Suprapubic skin (tissue), 3 donors: ENCODE measurements at regions not wholly inside any gene's neighbourhood (a gene's known extent, or its start where the extent isn't known, plus 50 kb on each side); places are given as distances from the start of the nearest gene placed in this dataset.

ENCODE experiments used
- POLR2A ChIP-seq, 2 donors: fragments of 450-650 bp; IDR thresholded peaks; one replicate each; pipeline ENCODE4 v1.6.1; 2017; ENCODE audit warnings: antibody characterized with exemption in 2 of 2, mild to moderate bottlenecking in 2 of 2, moderate library complexity in 2 of 2
- TF ChIP-seq, protein P1 (sequence below), 2 donors: fragments of 200-600 bp in 1 of 2; fragments of 450-650 bp in 1 of 2; sonication (generic) in 1 of 2; IDR thresholded peaks; one replicate each; pipeline ENCODE4 v1.5.1; 2016 to 2019; ENCODE audit warnings: antibody characterized with exemption in 2 of 2, mild to moderate bottlenecking in 1 of 2, moderate library complexity in 1 of 2

GRCh38 chr16:76162046-76162445 lies 115.2 kb upstream of the CNTNAP4 start:
- TF ChIP-seq POLR2A (IDR thresholded peaks at IDR 0.05), result no peak
- TF ChIP-seq, protein P1, sequence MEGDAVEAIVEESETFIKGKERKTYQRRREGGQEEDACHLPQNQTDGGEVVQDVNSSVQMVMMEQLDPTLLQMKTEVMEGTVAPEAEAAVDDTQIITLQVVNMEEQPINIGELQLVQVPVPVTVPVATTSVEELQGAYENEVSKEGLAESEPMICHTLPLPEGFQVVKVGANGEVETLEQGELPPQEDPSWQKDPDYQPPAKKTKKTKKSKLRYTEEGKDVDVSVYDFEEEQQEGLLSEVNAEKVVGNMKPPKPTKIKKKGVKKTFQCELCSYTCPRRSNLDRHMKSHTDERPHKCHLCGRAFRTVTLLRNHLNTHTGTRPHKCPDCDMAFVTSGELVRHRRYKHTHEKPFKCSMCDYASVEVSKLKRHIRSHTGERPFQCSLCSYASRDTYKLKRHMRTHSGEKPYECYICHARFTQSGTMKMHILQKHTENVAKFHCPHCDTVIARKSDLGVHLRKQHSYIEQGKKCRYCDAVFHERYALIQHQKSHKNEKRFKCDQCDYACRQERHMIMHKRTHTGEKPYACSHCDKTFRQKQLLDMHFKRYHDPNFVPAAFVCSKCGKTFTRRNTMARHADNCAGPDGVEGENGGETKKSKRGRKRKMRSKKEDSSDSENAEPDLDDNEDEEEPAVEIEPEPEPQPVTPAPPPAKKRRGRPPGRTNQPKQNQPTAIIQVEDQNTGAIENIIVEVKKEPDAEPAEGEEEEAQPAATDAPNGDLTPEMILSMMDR (IDR thresholded peaks at IDR 0.05), result no peak
